ENCODE measurements at regions not wholly inside any gene's neighbourhood (a gene's known extent, or its start where the extent isn't known, plus 50 kb on each side); places are given as distances from the start of the nearest gene placed in this dataset.

DNA sequence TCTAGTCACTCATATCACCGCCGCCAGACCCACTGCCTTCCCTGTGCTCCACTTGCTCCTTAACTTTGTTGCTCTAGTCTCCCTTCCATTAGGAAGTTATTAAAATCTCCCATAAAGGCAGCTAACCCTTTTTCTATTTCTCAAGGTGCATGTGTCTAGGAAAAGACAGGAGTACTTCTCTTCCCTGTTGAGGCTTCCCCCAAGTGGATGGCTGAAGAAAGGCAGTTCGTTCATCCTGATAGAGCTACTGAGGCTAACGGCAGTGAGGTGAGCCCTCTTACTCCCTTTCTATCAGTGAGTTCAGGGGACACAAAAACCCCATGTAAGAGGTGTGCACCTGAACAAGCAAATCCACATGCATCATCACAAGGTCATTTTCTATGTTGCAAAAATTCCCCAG is 397.8 kb downstream of the IGSF11 start:
- no peak overlapping the region for H3K27ac ChIP-seq
- no peaks in the 10 kb centered on the region for H3K27me3 ChIP-seq (ENCODE audit: insufficient read depth, low read depth)
- no peaks in the 10 kb centered on the region for H3K4me1 ChIP-seq (ENCODE audit: low read depth, poor library complexity, severe bottlenecking)
- H3K4me2 ChIP-seq = no peak overlapping the region
- H3K9ac ChIP-seq = no peak overlapping the region
- no peaks in the 10 kb centered on the region for H4K20me1 ChIP-seq (ENCODE audit: insufficient read depth)
- no peak overlapping the region for H2AFZ ChIP-seq (ENCODE audit: low read depth)
- TF ChIP-seq, protein P1, sequence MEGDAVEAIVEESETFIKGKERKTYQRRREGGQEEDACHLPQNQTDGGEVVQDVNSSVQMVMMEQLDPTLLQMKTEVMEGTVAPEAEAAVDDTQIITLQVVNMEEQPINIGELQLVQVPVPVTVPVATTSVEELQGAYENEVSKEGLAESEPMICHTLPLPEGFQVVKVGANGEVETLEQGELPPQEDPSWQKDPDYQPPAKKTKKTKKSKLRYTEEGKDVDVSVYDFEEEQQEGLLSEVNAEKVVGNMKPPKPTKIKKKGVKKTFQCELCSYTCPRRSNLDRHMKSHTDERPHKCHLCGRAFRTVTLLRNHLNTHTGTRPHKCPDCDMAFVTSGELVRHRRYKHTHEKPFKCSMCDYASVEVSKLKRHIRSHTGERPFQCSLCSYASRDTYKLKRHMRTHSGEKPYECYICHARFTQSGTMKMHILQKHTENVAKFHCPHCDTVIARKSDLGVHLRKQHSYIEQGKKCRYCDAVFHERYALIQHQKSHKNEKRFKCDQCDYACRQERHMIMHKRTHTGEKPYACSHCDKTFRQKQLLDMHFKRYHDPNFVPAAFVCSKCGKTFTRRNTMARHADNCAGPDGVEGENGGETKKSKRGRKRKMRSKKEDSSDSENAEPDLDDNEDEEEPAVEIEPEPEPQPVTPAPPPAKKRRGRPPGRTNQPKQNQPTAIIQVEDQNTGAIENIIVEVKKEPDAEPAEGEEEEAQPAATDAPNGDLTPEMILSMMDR (conservative IDR thresholded peaks at IDR 0.05; ENCODE audit: low read depth, low read length) = no peak
- no peak overlapping the region for H3K4me3 ChIP-seq (IDR thresholded peaks at IDR 0.05; ENCODE audit: insufficient read depth, low read depth, low read length)
- no peaks in the 10 kb centered on the region for H3K36me3 ChIP-seq (ENCODE audit: insufficient read depth)
- H3K79me2 ChIP-seq (ENCODE audit: insufficient read depth, low read depth) = no peaks in the 10 kb centered on the region

DNA sequence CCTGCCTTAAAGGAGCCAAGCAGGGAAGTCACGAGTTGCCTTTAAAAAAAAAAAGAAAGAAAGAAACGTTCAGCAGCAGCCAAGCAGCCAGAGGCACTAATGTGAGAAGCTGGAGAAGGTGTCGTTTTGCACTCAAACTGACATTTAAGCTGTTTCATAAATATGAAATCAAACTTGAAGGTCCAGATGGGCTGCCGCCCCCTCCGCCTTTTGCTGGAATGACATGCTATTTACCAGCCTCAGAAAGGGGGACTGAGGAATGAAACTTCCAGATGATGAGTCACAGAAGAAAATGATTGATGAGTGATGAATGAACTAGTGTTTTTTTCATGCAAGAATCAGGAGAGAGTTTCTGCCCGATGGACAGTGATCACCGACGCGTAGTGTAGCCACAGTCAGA is 396.8 kb downstream of the IGSF11 start:
- Histone ChIP-seq H3K4me1 (ENCODE audit: low read depth, poor library complexity, severe bottlenecking) (no peaks in the 10 kb centered on the region), H3K4me2 (no peak overlapping the region), H2AFZ (ENCODE audit: low read depth) (no peak overlapping the region), H4K20me1 (ENCODE audit: insufficient read depth) (no peaks in the 10 kb centered on the region), H3K36me3 (ENCODE audit: insufficient read depth) (no peaks in the 10 kb centered on the region), H3K9ac (no peak overlapping the region), H3K79me2 (ENCODE audit: insufficient read depth, low read depth) (no peaks in the 10 kb centered on the region), H3K4me3 (IDR thresholded peaks at IDR 0.05; ENCODE audit: insufficient read depth, low read depth, low read length) (no peak overlapping the region), H3K27ac (no peak overlapping the region), H3K27me3 (ENCODE audit: insufficient read depth, low read depth) (no peaks in the 10 kb centered on the region)
- TF ChIP-seq, protein P1 (conservative IDR thresholded peaks at IDR 0.05; ENCODE audit: low read depth, low read length) = no peak

DNA sequence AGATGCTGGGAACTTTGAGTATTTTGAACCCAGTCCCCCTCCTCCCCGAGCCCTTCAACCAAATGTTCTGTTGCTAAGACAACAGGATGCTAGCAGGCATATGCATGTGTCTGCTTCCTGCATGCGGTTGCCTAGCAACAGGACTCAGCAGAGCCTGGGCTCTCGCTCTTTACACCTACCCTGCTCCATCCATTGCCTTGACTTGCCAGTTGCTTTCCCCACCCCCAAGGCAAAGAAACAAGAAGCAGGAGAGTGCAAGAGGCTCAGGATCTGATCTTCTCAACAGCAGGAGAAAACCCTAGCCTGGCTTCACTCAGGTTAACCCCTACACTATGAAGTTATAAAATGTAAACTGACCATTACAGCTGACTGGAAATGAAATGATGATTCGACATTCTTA is 393.0 kb downstream of the IGSF11 start:
- Histone ChIP-seq H3K4me2 (no peak overlapping the region), H3K27me3 (ENCODE audit: insufficient read depth, low read depth) (no peaks in the 10 kb centered on the region), H3K4me3 (IDR thresholded peaks at IDR 0.05; ENCODE audit: insufficient read depth, low read depth, low read length) (no peak overlapping the region), H3K79me2 (ENCODE audit: insufficient read depth, low read depth) (no peaks in the 10 kb centered on the region), H3K9ac (no peak overlapping the region), H3K4me1 (ENCODE audit: low read depth, poor library complexity, severe bottlenecking) (no peaks in the 10 kb centered on the region), H4K20me1 (ENCODE audit: insufficient read depth) (no peaks in the 10 kb centered on the region), H3K36me3 (ENCODE audit: insufficient read depth) (no peaks in the 10 kb centered on the region), H2AFZ (ENCODE audit: low read depth) (no peak overlapping the region), H3K27ac (no peak overlapping the region)
- TF ChIP-seq, protein P1 (conservative IDR thresholded peaks at IDR 0.05; ENCODE audit: low read depth, low read length) = no peak

DNA sequence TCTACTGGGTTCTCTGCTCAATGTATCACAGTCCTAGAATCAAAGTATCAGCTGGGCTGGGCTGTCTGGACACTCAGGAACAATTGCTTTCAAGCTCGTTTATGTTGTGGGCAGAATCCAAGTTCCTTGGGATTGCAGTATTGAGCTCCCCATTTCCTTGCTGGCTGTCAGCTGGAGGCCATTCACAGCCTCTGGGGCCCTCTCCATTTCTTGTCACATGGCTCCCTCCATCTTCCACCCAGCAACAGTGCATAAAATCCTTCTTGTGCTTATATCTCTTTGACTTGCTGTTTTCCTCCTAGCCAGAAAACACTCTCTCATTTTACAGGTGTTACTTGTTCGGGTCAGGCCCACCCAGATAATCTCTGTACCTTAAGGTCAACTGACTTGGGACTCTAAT is 363.5 kb downstream of the IGSF11 start:
- Histone ChIP-seq H3K4me2 (no peak overlapping the region), H3K27ac (no peak overlapping the region), H3K4me1 (ENCODE audit: low read depth, poor library complexity, severe bottlenecking) (no peaks in the 10 kb centered on the region)

More for the DNA sequence above, 363.5 kb downstream of the IGSF11 start:
- TF ChIP-seq, protein P1 (conservative IDR thresholded peaks at IDR 0.05; ENCODE audit: low read depth, low read length) = no peak
- no peaks in the 10 kb centered on the region for H3K36me3 ChIP-seq (ENCODE audit: insufficient read depth)
- H3K79me2 ChIP-seq (ENCODE audit: insufficient read depth, low read depth) = no peaks in the 10 kb centered on the region
- H2AFZ ChIP-seq (ENCODE audit: low read depth) = no peak overlapping the region
- H4K20me1 ChIP-seq (ENCODE audit: insufficient read depth) = no peaks in the 10 kb centered on the region
- no peak overlapping the region for H3K9ac ChIP-seq
- no peak overlapping the region for H3K4me3 ChIP-seq (IDR thresholded peaks at IDR 0.05; ENCODE audit: insufficient read depth, low read depth, low read length)
- no peaks in the 10 kb centered on the region for H3K27me3 ChIP-seq (ENCODE audit: insufficient read depth, low read depth)

Data from KMS-11 (cell line).